Right forelimb (tissue), 1 donor: ENCODE measurements at regions not wholly inside any gene's neighbourhood (a gene's known extent, or its start where the extent isn't known, plus 50 kb on each side); places are given as distances from the start of the nearest gene placed in this dataset.
"Not testable (repeated sequence)": the region's sequence is repeated elsewhere in the genome, so short reads cannot be mapped to it uniquely, and the experiment has no call there.

Source experiments
- DNase-seq: peaks from one replicate; pipeline ENCODE4 v3.0.0-alpha.2; 2018

DNA sequence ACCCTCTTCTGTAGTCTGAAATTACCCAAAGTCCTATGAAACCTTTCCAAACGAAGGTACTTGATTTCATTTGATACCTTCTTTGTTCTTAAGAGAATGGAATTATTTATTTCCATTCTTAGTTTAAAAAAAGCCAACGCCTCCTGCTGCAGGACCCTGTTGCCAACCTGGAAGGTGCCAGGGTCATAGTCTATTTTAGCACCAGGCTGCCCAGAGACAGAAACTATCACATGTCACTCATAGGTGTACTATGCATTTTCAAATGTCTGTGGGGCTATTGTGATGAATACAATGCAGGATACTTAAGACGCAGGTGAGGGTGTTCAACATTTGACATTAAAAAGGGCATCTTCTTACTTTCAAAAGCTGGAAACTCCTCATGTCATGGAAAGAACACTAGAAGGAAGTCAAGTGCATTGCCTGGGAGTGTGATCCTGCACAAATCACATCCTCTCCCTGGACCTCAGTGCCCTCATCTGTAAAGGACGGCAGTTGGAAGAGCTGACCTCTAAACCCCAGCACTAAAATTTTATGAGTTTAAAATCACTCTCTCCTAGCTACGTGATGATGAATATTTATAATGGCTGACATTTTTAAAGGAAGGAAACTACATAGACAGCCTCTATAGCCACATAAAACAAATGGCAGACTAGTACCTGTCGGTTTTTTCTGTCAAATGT, 107.3 kb upstream of the SYT6 start:
- no peak for DNase-seq

DNA sequence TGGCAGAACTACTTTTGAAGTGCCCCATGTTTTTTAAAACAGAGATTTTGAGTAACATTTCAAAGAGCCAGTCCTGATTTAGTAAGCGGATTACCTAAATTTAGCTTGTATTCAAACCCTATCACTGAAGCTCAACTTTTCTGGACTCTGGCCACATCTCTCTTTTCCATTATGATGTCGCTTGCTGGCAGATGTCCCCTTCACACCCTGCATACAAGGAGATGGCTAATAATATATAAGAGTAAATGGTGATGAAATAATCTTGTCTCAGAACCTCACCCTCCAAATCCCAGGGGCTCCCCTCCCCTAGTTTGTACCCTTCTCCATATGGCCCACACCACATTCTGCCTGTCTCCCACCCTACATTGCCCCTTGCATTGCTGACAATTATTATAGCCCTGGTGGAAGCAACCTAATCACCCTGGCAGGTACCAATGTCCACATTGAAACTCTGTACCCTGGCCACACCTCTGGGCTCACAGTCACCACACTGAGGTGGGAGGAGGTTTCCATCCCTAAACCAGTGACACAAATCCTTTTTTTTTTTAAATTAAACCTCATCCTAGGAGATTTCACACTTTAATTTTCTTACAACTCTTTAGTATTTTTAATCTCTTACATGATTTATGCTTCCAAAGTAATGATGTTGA, 106.0 kb upstream of the SYT6 start:
- DNase-seq, result no peak

DNA sequence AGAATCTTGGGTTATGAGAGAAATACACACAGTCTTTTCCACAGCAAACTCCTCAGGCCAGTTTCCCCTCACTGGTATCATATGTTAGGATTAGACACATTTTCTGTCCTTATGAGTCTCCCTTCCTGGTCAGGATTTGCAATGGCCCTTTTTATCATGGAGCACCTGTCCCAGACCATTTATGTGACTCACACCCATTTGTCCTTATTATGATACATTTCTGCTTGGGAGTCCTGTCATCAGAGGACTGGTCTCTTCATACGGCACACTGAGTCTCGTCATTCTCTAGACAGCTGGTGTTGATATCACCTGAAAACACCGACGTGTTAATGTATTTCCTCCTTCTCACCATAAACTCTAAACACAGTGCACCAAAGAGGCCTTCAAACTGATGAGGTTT, 105.0 kb upstream of the SYT6 start:
- no peak for DNase-seq

DNA sequence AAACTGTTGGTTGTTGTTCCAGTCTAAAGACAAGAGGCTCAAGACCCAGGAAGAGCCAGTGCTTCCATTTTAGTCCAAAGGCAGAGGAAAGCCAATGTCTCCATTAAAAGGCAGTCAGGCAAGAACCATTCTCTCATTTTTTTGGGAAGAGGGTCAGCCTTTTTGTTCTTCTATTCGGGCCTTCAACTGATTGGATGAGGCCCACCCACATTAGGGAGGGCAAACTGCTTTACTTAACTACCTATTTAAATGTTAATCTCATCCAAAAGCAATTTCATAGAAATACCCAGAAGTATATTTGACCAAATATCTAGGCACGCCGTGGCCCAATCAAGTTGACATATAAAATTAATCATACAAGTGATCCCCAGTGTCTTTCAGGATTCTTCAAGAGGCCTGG, 104.4 kb upstream of the SYT6 start:
- DNase-seq, result no peak

DNA sequence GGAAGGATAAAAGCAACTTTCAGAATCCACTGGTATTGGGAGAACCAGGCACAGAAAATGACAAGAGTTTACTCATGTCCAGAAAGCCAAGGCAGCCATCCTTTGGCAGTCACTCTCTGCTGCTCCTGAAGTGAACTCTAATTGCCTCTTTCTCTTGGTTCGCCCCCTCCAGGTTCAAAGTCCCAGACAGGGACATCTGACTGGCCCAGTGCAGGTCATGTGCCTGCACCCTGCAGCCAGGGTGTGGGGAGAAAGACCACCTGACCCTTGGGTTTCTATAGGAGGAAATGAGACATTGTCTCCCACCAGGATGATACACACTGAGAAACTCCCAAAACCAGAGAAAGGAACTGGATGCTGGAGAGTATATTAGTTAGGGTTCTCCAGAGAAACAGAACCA, 103.9 kb upstream of the SYT6 start:
- DNase-seq, result no peak

DNA sequence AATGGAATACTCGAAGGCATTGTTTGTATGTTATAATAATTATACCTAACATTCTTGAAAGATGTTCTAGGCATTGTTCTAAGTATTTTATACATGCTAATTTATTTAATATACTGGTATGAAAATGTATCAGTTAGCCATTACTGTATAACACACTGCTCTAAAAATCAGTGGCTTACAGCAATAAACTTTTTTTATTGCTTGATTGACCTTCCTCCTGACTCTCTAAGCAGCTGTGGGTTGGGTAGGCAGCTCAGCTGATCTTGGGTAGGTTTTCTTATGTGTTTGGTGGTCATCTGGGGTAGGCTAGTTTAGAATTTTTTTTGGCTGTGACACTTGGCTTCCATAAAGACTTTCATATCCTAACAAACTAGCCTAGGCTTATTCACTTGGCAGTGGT, 100.2 kb upstream of the SYT6 start:
- no peak for DNase-seq

DNA sequence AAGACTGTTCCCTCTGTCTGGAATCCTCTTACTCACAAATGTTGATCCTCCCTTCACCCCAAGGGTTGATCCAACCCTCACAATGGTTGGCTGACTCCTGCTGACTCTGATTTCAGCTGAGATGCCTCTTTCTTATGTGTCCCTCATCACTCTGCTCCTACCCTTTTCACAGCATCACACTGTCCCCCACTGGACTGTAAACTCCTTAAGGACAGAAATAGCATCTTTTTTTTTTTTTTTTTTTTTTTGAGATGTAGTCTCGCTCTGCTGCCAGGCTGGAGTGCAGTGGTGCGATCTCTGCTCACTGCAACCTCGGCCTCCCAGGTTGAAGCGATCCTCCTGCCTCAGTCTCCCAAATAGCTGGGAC, 97.9 kb upstream of the SYT6 start:
- no peak for DNase-seq

DNA sequence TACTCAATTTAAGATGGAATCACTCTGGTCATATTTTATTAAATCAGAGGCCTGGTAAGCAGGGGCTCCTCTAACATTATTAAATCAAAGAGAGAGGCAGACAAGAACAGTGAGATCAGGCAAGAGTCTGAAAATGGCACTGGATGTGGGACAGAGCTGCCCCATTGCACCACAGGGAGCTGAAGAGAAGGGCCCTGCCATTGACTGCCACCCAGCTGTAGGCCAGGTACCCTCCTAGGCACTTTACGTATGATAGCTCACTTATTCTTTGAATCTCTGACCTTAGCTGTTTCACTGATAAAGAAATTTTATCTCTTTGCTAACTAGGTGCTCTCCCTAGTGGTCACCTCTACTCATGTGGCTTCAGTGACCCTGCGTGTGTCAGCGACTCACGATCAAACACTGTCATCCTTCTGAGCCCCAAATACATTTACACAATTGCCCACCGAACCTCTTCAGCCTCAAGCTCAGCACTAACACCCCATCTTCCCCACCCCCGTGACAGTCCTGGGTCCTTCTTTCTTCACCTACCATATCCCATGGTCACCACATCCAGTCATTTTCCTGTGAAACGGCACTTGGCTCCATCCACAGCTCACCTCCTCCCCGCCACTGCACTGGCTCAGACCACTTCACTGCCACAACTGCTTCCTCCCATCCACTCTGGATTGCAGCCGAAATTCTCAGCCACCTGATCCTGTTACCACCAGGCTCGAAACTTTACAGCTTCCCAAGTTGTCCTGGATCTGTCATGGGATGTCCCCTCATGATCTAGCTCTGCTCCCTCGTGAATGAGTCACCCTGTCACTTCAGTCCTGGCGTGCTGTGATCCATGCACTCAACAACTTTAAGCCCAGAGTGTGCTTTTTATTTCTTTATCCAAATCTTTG, 97.3 kb upstream of the SYT6 start:
- DNase-seq, result no peak

DNA sequence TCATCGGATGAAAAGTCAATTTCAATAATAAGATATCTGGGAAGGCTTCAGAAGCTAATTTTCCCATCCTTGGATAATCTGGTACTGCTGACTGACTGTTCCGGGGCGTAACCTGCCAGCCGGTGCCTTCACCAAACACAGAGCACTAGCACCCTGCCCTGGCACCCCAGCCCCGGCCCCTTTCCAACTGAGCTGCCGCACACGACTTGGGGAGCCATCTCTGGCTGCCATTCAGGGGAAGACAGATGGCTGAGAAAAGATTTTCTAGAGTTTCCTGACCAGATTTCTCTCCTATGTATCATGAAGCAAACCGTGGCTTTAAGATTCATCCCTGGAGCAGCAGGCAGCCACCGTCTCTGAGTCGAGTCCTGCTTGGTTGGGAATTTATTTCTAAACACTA, 96.0 kb upstream of the SYT6 start:
- no peak for DNase-seq

DNA sequence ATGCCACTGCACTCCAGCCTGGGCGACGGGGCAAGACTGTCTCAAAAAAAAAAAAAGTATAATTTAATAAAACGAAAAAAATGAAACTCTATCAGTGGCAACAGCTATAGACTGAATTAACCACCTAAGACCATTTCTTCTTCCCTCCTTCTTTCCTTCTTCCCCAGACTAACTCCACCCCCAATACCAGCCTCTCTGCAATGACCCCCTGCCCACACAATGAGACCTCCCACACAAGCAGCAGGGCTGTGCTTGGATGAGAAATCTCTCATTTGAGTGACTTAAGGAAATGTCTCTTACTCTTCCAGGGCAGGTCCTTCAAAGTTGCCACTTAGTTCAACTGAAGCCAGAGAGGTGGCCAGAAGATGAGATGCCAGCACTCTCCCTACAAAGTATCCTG, 94.5 kb upstream of the SYT6 start:
- DNase-seq, result no peak

DNA sequence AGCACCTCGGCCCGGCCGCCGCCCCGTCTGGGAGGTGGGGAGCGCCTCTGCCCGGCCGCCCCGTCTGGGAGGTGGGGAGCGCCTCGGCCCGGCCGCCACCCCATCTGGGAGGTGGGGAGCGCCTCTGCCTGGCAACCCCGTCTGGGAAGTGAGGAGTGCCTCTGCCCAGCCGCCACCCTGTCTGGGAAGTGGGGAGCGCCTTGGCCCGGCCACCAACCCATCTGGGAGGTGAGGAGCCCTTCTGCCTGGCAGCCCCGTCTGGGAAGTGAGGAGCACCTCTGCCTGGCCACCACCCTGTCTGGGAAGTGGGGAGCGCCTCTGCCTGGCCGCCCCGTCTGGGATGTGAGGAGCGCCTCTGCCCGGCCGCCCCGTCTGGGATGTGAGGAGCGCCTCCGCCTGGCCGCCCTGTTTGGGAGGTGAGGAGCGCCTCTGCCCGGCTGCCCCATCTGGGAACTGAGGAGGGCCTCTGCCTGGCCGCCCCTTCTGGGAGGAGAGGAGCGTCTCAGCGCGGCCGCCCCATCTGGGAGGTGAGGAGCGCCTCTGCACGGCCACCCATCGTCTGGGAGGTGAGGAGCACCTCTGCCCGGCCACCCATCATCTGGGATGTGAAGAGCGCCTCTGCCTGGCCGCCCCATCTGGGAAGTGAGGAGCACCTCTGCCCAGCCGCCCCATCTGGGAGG, 89.0 kb upstream of the SYT6 start:
- DNase-seq, result not testable (repeated sequence)

DNA sequence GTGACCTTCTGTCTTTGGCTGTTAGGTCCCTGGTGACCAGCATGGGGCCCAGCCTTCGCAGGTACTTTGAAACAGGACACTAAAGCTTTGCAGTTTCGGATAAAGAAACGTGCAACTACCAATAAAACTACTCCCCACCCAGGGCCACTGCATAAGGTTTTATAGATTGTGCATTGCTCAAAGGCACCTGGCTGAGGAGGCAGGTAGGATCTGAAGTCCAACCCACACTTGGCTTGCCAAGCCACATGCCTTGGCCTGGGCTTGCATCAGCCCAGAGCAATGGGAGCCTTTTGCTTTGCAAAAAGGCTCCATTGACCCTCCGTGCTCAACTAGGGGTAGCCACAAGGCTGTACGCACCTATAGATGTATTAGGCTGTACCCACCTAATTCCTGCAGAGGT, 84.4 kb upstream of the SYT6 start:
- DNase-seq, result no peak

DNA sequence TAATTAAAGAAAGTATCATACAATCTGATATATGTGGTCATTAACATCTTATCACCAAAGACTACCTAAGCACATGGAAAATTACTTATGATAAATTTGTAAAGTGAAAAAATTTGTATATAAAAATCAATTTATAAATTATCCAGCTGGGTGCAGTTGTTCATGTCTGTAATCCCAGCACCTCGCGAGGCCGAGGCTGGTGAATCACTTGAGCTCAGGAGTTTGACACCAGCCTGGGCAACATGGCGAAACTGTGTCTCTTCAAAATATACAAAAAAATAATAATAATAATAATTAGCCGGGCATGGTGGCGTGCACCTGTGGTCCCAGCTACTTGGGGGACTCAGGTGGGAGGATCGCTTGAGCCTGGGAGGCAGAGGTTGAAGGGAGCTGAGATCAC, 82.8 kb upstream of the SYT6 start:
- DNase-seq, result no peak

DNA sequence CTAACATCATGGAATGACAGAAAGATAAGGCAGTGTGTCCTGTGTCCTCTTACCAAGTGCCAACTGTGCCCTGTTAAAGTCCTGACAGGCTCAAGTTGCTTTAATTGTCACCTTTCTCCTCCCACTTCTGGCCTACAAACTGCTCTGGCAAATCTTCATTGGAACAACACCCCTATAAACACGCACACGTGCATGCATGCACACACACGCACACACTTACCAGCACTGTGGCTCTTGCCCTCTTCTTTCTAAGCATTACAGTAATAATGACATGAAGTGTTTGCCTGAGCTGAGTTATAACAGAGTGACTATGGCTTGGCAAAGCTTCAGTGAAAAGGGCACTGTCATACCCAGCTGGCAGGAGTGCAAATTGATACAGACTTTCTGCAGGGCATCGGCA, 82.3 kb upstream of the SYT6 start:
- DNase-seq, result no peak

DNA sequence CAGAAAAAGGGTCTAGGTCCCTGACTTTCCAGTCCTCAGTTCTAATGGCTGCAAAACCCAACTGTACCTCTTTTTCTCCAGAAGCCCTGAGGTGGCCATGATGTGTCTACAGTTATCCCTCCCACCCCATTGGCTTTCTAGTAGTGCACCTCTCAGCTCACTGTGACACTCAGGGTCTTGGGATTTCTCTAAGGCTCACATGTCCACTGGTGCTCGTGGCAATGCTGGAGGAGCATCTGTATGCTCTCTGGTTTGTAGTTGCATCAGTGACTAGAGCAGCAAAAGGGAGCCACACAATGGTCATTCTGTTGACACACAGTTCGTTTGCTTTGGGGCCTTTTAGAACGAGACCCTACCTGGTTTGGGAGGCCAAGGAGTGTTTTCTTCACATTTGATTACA, 81.6 kb upstream of the SYT6 start:
- DNase-seq, result no peak

DNA sequence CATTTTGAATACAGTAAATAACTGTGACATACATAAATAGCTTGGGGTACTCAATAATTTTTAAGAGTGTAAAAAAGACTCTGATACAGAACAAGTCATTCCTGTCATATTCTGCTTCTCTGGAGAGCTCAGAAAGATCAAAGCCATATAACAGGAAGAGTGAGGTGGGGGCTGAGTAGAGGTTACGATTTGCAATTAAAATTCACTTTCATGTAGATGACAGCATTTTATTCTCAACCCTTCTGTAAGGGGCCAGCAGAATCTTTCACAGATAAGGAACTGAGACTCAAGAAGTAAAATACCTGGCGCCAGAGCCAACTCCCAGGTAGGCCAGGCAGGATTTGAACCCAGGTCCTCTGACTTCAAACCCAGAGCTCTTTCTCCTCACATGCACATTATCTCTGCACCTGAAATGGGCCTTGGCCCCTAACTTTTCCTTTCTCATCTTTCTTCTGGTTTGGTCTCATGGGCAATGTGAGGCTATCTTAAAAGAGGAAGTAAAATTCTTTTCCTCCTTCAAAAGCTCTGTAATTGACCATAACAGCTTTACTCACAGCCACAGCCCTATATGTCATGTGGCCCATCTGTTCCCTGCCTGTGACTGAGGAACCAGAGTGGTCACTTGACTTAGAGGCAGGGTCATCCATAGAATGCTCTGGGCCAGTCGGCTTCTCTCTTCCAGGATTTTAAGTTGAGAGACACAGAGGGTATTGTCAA, 80.9 kb upstream of the SYT6 start:
- DNase-seq, result no peak

DNA sequence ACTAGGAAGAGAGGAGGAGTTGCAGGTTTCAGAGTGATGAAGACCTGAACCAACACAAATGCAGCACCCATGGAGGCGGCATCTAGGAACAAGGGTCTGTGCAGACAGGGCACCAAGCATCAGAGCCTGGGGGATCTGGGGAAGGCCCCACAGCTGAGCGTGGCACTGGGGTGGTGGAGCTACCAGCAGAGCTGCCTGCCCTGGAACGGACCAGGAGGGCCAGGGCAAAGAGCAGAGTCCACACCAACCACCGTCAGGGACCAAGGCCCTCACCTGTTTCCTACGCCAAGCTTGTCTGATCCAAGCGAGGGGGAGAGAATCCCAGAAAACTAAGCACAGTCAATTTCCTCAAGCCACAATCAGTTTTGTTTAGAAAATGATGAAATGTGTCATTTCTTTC, 79.0 kb upstream of the SYT6 start:
- no peak for DNase-seq

DNA sequence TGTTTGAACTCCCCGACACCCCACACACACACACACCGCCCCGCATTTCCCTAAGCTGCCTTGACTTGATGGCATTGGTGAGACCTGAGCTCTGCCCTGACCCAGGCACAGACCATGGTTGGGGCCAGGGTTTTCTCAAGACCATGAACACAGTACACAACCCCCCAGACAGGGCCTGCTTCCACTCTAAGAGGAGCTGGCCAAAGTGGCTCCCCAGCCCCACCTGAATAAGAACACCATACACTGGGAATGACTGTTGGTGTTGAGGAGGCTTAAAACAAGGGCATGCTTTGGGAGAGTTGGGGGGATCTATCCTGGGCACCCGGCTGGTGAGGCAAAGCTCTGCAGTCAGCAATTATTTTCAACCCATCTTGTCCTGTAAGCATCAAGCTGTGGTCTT, 77.6 kb upstream of the SYT6 start:
- DNase-seq, result no peak

DNA sequence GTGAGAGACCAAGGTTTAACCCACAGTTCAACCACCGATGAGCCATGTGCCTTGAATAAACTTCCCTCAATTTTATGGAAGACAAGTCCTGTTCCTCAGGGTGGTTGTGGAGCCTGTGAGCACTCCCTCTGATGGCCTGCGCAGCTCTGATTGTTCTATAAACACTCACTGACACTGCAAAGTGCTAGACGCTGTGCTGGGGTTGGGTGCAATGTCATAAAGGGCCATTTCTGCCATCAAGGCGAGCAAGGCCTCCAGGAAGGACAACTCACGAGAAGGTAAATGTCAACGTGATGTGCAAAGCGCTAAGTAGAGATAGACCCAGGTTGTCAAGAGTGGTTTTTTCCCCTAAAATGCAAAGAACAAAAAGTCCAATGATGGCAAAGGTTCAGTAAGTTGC, 75.7 kb upstream of the SYT6 start:
- DNase-seq, result no peak

DNA sequence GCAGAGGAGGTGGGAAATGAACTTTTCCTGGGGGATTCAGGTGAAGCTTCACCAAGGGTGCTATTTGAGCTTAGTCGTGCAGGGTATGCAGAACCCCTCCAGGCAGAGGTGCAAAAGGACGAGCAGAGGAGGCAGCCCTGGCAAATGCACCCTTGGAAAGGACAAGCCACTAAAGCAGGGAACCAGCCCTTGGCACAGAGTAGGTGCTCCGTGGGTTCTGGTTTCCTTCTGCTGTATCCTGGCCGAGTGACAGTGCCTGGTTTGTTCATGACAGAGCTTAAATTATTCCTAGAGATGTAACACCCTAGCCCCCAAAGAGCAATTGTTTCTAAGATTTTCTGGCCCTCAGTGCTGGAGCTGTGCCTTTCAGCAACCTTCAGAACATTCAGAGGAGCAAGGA, 73.4 kb upstream of the SYT6 start:
- DNase-seq, result no peak

DNA sequence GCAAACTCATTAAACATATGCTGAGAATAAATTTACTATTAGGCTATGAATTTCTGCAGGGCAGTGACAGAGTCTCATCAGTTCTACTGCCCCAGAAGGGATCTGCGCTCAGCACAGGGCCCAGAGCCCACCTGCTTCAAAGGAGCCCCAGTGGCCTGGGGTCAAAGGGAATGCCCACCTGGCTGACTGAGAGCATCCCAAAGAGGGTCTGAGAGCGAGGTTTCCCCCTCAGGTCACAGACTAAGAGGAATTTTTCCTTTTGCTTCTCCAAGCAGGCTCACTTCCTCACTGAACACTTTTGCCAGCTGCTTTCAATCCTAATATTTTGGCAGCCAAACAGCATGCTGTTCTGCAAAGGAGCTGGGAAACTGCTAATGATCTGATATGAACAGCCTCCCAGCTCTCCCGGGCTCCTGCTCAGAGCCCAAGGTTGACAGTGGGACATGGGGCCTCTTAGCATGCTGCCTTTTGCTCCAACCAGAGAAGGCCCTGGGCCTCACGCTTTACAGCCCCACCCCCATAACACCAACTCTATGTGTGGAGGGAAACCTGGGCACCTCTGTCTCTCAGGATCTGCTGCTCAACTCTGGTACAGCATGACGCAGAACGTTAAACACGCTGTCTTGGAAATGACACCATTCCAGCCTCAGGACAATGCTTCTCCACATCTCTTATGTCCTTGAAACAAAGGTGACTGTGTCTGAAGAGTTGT, 70.7 kb upstream of the SYT6 start:
- DNase-seq, result peak; percentile 47

DNA sequence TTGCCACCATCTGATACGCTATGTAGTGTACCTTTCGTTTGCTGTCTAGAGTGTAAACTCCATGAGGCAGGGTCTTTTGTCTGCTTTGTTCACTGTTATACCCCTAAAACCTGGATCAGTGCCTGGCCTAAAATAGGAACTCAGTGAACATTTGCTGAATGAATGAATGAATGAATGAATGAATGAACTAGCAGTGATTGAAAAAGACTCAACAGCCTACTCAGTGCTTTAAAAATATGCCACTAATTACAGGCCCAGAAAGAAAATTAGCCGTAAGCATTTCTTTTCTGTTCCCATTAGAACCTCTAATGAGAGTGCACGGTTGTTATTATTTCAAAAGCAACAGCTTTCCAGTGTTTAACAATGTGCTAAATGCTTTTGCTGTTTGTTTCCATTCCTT, 69.3 kb upstream of the SYT6 start:
- DNase-seq, result no peak
